NCI-H345 (cell line): ENCODE measurements at regions not wholly inside any gene's neighbourhood (a gene's known extent, or its start where the extent isn't known, plus 50 kb on each side); places are given as distances from the start of the nearest gene placed in this dataset.
"Not testable (repeated sequence)": the region's sequence is repeated elsewhere in the genome, so short reads cannot be mapped to it uniquely, and the experiment has no call there.

Source experiments
- DNase-seq: peaks from one replicate; lab custom pipeline; 2025; lab: John Stamatoyannopoulos, UW

DNA sequence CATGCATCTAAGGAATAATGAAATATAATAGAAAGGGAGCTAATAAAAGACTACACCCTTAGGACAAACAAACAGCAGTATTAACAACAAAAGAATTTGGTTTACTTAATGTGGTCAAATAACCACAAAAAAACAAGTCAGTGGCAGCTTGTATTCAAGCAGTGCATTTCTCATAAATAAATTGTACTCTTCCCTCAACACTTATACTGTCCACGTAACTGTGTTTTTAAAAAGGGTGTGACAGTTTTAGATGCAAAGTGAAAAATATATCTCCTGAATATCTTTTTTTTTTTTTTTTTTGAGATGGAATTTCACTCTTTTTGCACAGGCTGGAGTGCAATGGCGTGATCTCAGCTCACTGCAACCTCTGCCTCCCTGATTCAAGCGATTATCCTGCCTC, 698.2 kb upstream of the CADM2 start:
- DNase-seq, result no peak

DNA sequence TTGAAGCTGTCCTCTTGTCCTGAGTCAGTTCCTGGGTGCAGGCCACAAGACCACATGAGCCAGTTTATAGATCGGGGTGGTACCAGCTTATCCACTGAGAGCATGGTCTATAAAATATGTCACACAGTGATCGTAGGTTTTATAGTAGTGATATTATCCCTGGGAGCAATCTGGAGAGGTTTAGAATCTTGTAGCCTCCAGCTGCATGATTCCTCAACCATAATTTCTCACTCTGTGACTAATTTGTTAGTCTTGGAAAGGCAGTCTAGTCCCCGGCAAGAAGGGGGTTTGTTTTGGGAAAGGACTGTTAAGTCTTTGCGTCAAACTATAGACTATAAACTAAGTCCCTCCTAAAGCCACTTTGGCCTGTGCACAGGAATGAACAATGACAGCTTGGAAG, 693.0 kb upstream of the CADM2 start:
- no peak for DNase-seq

DNA sequence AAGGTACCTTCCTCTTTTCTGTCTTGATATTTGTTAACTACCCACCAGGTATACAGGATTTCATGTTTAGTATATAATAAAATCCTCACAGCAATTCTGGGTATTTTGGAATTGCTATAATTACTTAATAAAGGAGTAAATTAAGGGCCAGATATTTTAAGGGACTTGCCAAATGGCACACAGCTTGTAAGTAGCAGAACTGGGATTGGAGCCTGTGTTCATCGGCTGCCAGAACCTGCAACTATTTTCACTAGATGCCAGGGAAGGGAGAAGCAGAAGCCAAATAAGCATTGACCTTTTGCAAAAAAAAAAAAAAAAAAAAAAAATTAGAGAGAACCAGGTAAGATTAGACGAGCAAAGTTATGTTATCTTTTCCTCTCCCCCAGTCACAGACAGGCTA, 683.3 kb upstream of the CADM2 start:
- DNase-seq, result no peak

GRCh38 chr3:84277562-84278224, 681.1 kb upstream of the CADM2 start:
- no peak for DNase-seq

DNA sequence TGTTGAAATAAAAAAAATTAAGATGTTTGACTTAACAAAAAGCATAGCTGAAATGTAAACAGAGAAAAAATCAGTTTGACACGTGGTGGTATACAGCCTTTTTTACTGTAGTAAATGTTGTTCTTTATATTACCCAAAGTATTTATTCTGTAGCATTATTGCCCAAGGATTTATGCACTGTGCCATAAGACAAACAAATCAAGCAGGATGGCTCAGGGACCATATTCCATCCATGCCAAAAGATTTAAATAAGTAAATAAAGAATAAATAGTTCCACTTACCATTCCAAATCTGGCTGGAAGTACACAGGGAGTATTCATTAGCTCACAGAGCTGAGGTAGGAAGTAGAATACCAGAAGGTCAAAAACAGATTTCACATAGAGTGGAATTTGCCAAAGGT, 666.7 kb upstream of the CADM2 start:
- DNase-seq, result no peak

DNA sequence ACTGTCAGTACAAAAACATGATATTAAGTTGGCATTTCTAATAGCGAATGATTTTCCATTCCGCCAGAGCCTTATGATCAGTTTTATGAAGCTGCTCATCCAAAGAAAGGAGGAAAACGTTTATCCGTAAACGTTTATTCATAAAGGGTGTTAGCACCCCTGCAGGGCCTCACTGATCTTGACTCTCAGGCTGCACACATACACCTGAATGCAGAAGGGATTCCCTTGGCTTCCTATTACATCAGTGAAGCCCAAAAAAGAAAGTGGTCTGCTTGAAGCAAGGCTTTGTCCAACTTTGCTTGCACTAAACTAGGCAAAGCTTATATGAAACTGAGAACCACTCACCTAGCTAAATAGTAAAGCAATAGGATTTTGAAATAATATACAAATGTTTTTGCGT, 659.5 kb upstream of the CADM2 start:
- DNase-seq, result no peak

DNA sequence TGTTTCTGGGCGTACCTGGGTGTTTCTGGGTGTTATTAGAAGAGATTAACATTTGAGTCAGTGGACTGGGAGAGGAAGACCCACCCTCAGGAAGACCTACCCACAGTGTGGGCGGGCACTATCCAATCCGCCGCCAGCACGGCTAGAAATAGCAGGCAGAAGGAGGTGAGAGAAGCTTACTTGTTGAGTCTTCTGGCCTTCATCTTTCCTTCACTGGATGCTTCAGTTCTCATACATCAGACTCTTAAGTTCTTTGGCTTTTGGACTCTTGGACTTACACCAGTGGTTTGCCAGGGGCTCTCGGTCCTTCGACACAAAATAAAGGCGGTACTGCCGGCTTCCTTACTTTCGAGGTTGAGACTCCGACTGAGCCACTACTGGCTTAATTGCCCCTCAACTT, 654.6 kb upstream of the CADM2 start:
- DNase-seq, result no peak

DNA sequence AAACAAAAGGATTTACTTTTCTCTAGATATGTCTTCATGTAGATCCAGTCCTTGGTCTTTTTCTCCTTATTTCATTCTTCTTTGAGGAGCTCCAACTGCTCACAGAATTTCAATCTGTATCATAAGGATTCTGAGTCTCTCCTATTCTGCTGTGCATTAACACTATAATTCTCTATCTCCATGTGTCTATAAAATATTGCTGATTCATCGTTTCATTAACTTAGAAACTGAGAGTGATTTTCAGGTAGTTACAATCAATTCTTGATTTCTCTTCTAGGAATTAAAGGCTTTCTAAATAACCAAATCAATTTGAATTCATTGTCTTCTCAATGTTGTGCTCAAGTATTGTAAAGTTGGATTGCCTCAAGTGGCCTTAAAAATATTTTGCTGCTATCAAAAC, 651.5 kb upstream of the CADM2 start:
- no peak for DNase-seq

DNA sequence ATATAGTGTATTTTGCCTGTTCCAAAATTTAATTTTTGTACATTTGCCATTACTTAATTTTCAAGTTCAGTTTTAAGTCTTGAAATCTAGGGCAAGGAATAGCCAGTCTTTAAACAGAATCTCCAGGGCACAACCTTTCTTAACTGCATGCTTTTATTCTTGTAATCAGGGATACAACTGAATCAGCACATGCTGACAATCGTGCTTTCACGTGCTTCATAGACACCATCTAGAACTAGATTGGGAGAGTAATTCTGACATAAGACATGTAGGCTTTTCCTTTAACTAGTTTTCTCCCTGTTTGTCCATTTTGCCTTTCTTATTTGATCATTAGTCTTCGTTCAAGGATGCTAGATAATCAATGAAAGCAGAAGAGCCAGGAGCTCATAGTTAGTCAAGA, 650.4 kb upstream of the CADM2 start:
- DNase-seq, result no peak

GRCh38 chr3:84318273-84318809, 640.4 kb upstream of the CADM2 start:
- no peak for DNase-seq

GRCh38 chr3:84365563-84366278, 593.1 kb upstream of the CADM2 start:
- not testable (repeated sequence) for DNase-seq
